ENCODE measurements at regions not wholly inside any gene's neighbourhood (a gene's known extent, or its start where the extent isn't known, plus 50 kb on each side); places are given as distances from the start of the nearest gene placed in this dataset.

GRCh38 chr10:111203615-111204014 lies 126.8 kb downstream of the ADRA2A start:
- DNase-seq, result no peak

- no peak for DNase-seq
Measured at GRCh38 chr10:111204838-111205237, 128.0 kb downstream of the ADRA2A start.

GRCh38 chr10:111206521-111206920 lies 129.7 kb downstream of the ADRA2A start:
- DNase-seq, result no peak

- peak; percentile 23 to 27 for DNase-seq
Measured at GRCh38 chr10:111207500-111207899, 130.7 kb downstream of the ADRA2A start.

GRCh38 chr10:111208951-111209350 lies 132.1 kb downstream of the ADRA2A start:
- no peak for DNase-seq

- DNase-seq, result no peak
Measured at GRCh38 chr10:111209692-111210091, 132.9 kb downstream of the ADRA2A start.

- DNase-seq, result no peak
Measured at GRCh38 chr10:111211241-111211640, 134.4 kb downstream of the ADRA2A start.

- DNase-seq, result no peak
Measured at GRCh38 chr10:111211706-111212105, 134.9 kb downstream of the ADRA2A start.

GRCh38 chr10:111221682-111222480 lies 145.1 kb downstream of the ADRA2A start:
- no peak for DNase-seq

GRCh38 chr10:111222961-111223360 lies 146.1 kb downstream of the ADRA2A start:
- DNase-seq, result no peak

- DNase-seq, result no peak
Measured at GRCh38 chr10:111231779-111232178, 154.9 kb downstream of the ADRA2A start.

GRCh38 chr10:111233439-111233838 lies 156.6 kb downstream of the ADRA2A start:
- no peak for DNase-seq

- no peak for DNase-seq
Measured at GRCh38 chr10:111234234-111234913, 157.5 kb downstream of the ADRA2A start.

- DNase-seq, result no peak
Measured at GRCh38 chr10:111234914-111235302, 158.1 kb downstream of the ADRA2A start.

GRCh38 chr10:111240348-111240747 lies 163.5 kb downstream of the ADRA2A start:
- DNase-seq, result no peak

- DNase-seq, result no peak
Measured at GRCh38 chr10:111243126-111243525, 166.3 kb downstream of the ADRA2A start.

- no peak for DNase-seq
Measured at GRCh38 chr10:111246136-111246535, 169.3 kb downstream of the ADRA2A start.

- no peak for DNase-seq
Measured at GRCh38 chr10:111246814-111247452, 170.1 kb downstream of the ADRA2A start.

- DNase-seq, result no peak
Measured at GRCh38 chr10:111247781-111248389, 171.1 kb downstream of the ADRA2A start.

GRCh38 chr10:111249925-111250324 lies 173.1 kb downstream of the ADRA2A start:
- no peak for DNase-seq

- DNase-seq, result no peak
Measured at GRCh38 chr10:111261081-111261615, 184.3 kb downstream of the ADRA2A start.

GRCh38 chr10:111265341-111265740 lies 188.5 kb downstream of the ADRA2A start:
- no peak for DNase-seq

- DNase-seq, result no peak
Measured at GRCh38 chr10:111266165-111266564, 189.3 kb downstream of the ADRA2A start.

Data from stimulated activated CD4-positive, alpha-beta T cell treated with anti-CD3 and anti-CD28 coated beads, Interleukin-2, amount 100 ng/mL, for 24 hours (primary cell).